NCI-H2227 (cell line): ENCODE measurements at regions not wholly inside any gene's neighbourhood (a gene's known extent, or its start where the extent isn't known, plus 50 kb on each side); places are given as distances from the start of the nearest gene placed in this dataset.

Source experiments
- DNase-seq: peaks from one replicate; lab custom pipeline; 2025; ENCODE audit not compliant: unreplicated experiment; lab: John Stamatoyannopoulos, UW

- DNase-seq: no peak
These were observed 448.8 kb upstream of the CITED2 start for GRCh38 chr6:139823099-139823807.

- DNase-seq: no peak
These were observed 447.3 kb upstream of the CITED2 start for GRCh38 chr6:139821676-139822223.

- no peak for DNase-seq
These were observed 445.8 kb upstream of the CITED2 start for GRCh38 chr6:139820210-139820609.

GRCh38 chr6:139819776-139820175 is 445.3 kb upstream of the CITED2 start:
- DNase-seq: no peak

GRCh38 chr6:139812939-139813338 is 438.5 kb upstream of the CITED2 start:
- no peak for DNase-seq

- DNase-seq: no peak
These were observed 427.3 kb upstream of the CITED2 start for GRCh38 chr6:139801571-139802321.

- DNase-seq: no peak
These were observed 426.4 kb upstream of the CITED2 start for GRCh38 chr6:139800837-139801236.

GRCh38 chr6:139790527-139790926 is 416.1 kb upstream of the CITED2 start:
- no peak for DNase-seq

GRCh38 chr6:139784222-139784769 is 409.8 kb upstream of the CITED2 start:
- DNase-seq: no peak

- DNase-seq: no peak
These were observed 405.7 kb upstream of the CITED2 start for GRCh38 chr6:139779988-139780774.

GRCh38 chr6:139778688-139779087 is 404.2 kb upstream of the CITED2 start:
- no peak for DNase-seq

GRCh38 chr6:139778106-139778505 is 403.7 kb upstream of the CITED2 start:
- DNase-seq: peak; percentile 4

- DNase-seq: peak; percentile 22
These were observed 402.9 kb upstream of the CITED2 start for GRCh38 chr6:139777202-139777970.

GRCh38 chr6:139776041-139776440 is 401.6 kb upstream of the CITED2 start:
- DNase-seq: peak; percentile 15

GRCh38 chr6:139768196-139768595 is 393.7 kb upstream of the CITED2 start:
- no peak for DNase-seq

- no peak for DNase-seq
These were observed 392.3 kb upstream of the CITED2 start for GRCh38 chr6:139766796-139767195.

- no peak for DNase-seq
These were observed 391.4 kb upstream of the CITED2 start for GRCh38 chr6:139765825-139766285.

- DNase-seq: no peak
These were observed 390.1 kb upstream of the CITED2 start for GRCh38 chr6:139764498-139764986.

- no peak for DNase-seq
These were observed 389.2 kb upstream of the CITED2 start for GRCh38 chr6:139763468-139764210.
